Stomach (tissue), 8 donors: ENCODE measurements at regions not wholly inside any gene's neighbourhood (a gene's known extent, or its start where the extent isn't known, plus 50 kb on each side); places are given as distances from the start of the nearest gene placed in this dataset.

Source experiments
- DNase-seq, 2 donors: peaks; one replicate each; pipeline versions ENCODE4 v3.0.0 to v3.0.0-alpha.2; 2013 to 2019
- H3K27ac ChIP-seq, 5 donors: fragments of 200-600 bp in 4 of 5; sonication (generic) in 4 of 5; one replicate each; pipeline ENCODE4 v1.5.1; 2013 to 2019; ENCODE audit warnings: mild to moderate bottlenecking in 1 of 5, moderate library complexity in 1 of 5
- H3K27me3 ChIP-seq, 3 donors: fragments of 200-600 bp; sonication (generic); one replicate each; pipeline ENCODE4 v1.5.1; 2017 to 2019; ENCODE audit warnings: mixed run types in 1 of 3
- H3K36me3 ChIP-seq, 4 donors: fragments of 200-600 bp; sonication (generic); 1 replicate in 3 of 4; 2 replicates in 1 of 4; pipeline ENCODE4 v1.5.1; 2016 to 2019
- H3K4me1 ChIP-seq, 4 donors: fragments of 200-600 bp; sonication (generic); one replicate each; pipeline ENCODE4 v1.5.1; 2016 to 2019
- H3K4me3 ChIP-seq, 4 donors: fragments of 200-600 bp; sonication (generic) in 3 of 4; one replicate each; pipeline ENCODE4 v1.5.1; 2016 to 2019; ENCODE audit warnings: mild to moderate bottlenecking in 1 of 4
- H3K9me3 ChIP-seq, 4 donors: fragments of 200-600 bp; sonication (generic); one replicate each; pipeline ENCODE4 v1.5.1; 2016 to 2019
- EP300 ChIP-seq: sonication (generic); formaldehyde crosslinking; IDR thresholded peaks from one replicate; pipeline ENCODE4 v1.6.1; 2017; ENCODE audit warnings: antibody characterized with exemption
- POLR2A ChIP-seq, 4 donors: fragments of 450-650 bp; IDR thresholded peaks; one replicate each; pipeline ENCODE4 v1.6.1; 2016; ENCODE audit warnings: antibody characterized with exemption in 4 of 4, control low read depth in 2 of 4, mild to moderate bottlenecking in 1 of 4, moderate library complexity in 1 of 4
- POLR2AphosphoS5 ChIP-seq, 3 donors: sonication (generic); formaldehyde crosslinking; IDR thresholded peaks; one replicate each; pipeline ENCODE4 v1.6.1; 2016; ENCODE audit warnings: antibody characterized with exemption in 3 of 3
- WGBS, 5 donors: extraction: QIAGEN DNeasy Blood & Tissue Kit in 3 of 5; methylation state at CpG; one replicate each; pipeline versions ENCODE4 v1.1.5 to v1.1.7; 2013 to 2018; 5-methylcytosine and 5-hydroxymethylcytosine counted together
- intact Hi-C: fragments of 100-400 bp; cut with DNase I; formaldehyde crosslinking; loops from one replicate; pipeline ENCODE4 v1.15.1; 2023; ENCODE audit warnings: low total_unique reads
- TF ChIP-seq, protein P1 (sequence below), 7 experiments: fragments of 450-650 bp in 4 of 7; fragments of 200-600 bp in 3 of 7; sonication (generic) in 3 of 7; IDR thresholded peaks; one replicate each; pipeline ENCODE4 v1.5.1; 2016 to 2019; ENCODE audit warnings: antibody characterized with exemption in 7 of 7, control low read depth in 2 of 7, mild to moderate bottlenecking in 1 of 7
- donor health status: healthy with polysubstance abuse.
- donor health status: Bipolar disorder and iron deficiency.
- donor health status: healthy.

GRCh38 chr3:181633556-181633955 is 78.2 kb upstream of the SOX2 start:
- intact Hi-C loops: no loop called here
- WGBS, 5 donors: 75 to 83% (median 80%) methylated on average over 7 of the region's 7 CpGs
- DNase-seq: no peak
- TF ChIP-seq POLR2AphosphoS5 (IDR thresholded peaks at IDR 0.05) (no peak), POLR2A (IDR thresholded peaks at IDR 0.05) (no peak), EP300 (no peak)
- TF ChIP-seq, protein P1, sequence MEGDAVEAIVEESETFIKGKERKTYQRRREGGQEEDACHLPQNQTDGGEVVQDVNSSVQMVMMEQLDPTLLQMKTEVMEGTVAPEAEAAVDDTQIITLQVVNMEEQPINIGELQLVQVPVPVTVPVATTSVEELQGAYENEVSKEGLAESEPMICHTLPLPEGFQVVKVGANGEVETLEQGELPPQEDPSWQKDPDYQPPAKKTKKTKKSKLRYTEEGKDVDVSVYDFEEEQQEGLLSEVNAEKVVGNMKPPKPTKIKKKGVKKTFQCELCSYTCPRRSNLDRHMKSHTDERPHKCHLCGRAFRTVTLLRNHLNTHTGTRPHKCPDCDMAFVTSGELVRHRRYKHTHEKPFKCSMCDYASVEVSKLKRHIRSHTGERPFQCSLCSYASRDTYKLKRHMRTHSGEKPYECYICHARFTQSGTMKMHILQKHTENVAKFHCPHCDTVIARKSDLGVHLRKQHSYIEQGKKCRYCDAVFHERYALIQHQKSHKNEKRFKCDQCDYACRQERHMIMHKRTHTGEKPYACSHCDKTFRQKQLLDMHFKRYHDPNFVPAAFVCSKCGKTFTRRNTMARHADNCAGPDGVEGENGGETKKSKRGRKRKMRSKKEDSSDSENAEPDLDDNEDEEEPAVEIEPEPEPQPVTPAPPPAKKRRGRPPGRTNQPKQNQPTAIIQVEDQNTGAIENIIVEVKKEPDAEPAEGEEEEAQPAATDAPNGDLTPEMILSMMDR (IDR thresholded peaks at IDR 0.05): no peak
- H3K4me1 ChIP-seq: no peaks in the 10 kb centered on the region
- H3K4me3 ChIP-seq: no peak overlapping the region
- H3K27me3 ChIP-seq: no peaks in the 10 kb centered on the region
- no peaks in the 10 kb centered on the region for H3K36me3 ChIP-seq
- H3K9me3 ChIP-seq: no peaks in the 10 kb centered on the region
- no peak overlapping the region for H3K27ac ChIP-seq

- no peaks in the 10 kb centered on the region for H3K4me1 ChIP-seq
- no peak overlapping the region for H3K27ac ChIP-seq
- H3K36me3 ChIP-seq: no peaks in the 10 kb centered on the region
- H3K27me3 ChIP-seq: no peaks in the 10 kb centered on the region
- H3K9me3 ChIP-seq: no peaks in the 10 kb centered on the region
- H3K4me3 ChIP-seq: no peak overlapping the region
- DNase-seq: no peak
- TF ChIP-seq POLR2A (IDR thresholded peaks at IDR 0.05): no peak
- TF ChIP-seq EP300: no peak
- no peak for TF ChIP-seq POLR2AphosphoS5 (IDR thresholded peaks at IDR 0.05)
- intact Hi-C loops: no loop called here
- 79 to 83% (median 82%) methylated on average over 3 of the region's 3 CpGs for WGBS, 5 donors
Observed at GRCh38 chr3:181631901-181632300, 79.8 kb upstream of the SOX2 start.

GRCh38 chr3:181630853-181631252 is 80.9 kb upstream of the SOX2 start:
- Histone ChIP-seq H3K9me3 (no peaks in the 10 kb centered on the region), H3K36me3 (no peaks in the 10 kb centered on the region), H3K27ac (no peak overlapping the region), H3K4me3 (no peak overlapping the region), H3K4me1 (no peaks in the 10 kb centered on the region), H3K27me3 (no peaks in the 10 kb centered on the region)
- no peak for DNase-seq
- TF ChIP-seq POLR2A (IDR thresholded peaks at IDR 0.05) (no peak), EP300 (no peak), POLR2AphosphoS5 (IDR thresholded peaks at IDR 0.05) (no peak)
- TF ChIP-seq, protein P1 (IDR thresholded peaks at IDR 0.05): no peak
- intact Hi-C loops: no loop called here

GRCh38 chr3:181629711-181630110 is 82.0 kb upstream of the SOX2 start:
- intact Hi-C loops: no loop called here
- TF ChIP-seq POLR2AphosphoS5 (IDR thresholded peaks at IDR 0.05) (no peak), POLR2A (IDR thresholded peaks at IDR 0.05) (no peak)
- Histone ChIP-seq H3K27me3 (no peaks in the 10 kb centered on the region), H3K4me1 (no peaks in the 10 kb centered on the region), H3K4me3 (no peak overlapping the region), H3K27ac (no peak overlapping the region), H3K9me3 (no peaks in the 10 kb centered on the region), H3K36me3 (no peaks in the 10 kb centered on the region)
- DNase-seq: no peak
- WGBS, 5 donors: 17 to 43% (median 21%) methylated on average over 3 of the region's 3 CpGs

DNA sequence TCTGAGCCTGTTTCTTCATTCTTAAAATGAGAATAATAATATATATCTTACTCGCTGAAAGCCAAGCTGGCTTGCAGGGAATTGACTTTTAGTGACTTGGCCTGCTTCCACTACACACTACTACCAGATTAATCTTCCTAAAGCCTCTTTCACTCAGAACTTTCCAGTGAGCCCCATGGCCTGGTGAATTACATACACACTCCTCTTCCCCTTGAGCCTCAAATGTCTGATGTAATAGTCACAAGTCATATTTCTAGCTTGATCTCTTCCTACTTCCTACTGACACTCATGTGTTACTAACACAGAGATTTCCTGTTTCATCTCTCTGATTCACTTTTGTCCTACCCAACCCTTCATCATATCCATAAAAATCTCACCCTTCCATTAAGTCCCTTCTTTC is 82.7 kb upstream of the SOX2 start:
- H3K4me3 ChIP-seq: no peak overlapping the region
- H3K4me1 ChIP-seq: no peaks in the 10 kb centered on the region
- no peaks in the 10 kb centered on the region for H3K36me3 ChIP-seq
- H3K27me3 ChIP-seq: no peaks in the 10 kb centered on the region
- WGBS, 5 donors: 28 to 53% (median 39%) methylated on average over 1 of the region's 1 CpG
- H3K27ac ChIP-seq: no peak overlapping the region
- intact Hi-C loops: no loop called here
- H3K9me3 ChIP-seq: no peaks in the 10 kb centered on the region
- TF ChIP-seq POLR2AphosphoS5 (IDR thresholded peaks at IDR 0.05) (no peak), EP300 (no peak), POLR2A (IDR thresholded peaks at IDR 0.05) (no peak)
- TF ChIP-seq, protein P1 (IDR thresholded peaks at IDR 0.05): no peak
- peak in 1 of 2 donors; percentile 16 for DNase-seq
